ENCODE measurements at regions not wholly inside any gene's neighbourhood (a gene's known extent, or its start where the extent isn't known, plus 50 kb on each side); places are given as distances from the start of the nearest gene placed in this dataset.

- TF ChIP-seq CTCF (conservative IDR thresholded peaks at IDR 0.05; ENCODE audit: low read depth in 2 of 2) (no peak), REST (IDR thresholded peaks at IDR 0.05; ENCODE audit: unreplicated experiment) (no peak), POLR2AphosphoS5 (IDR thresholded peaks at IDR 0.05; ENCODE audit: low read depth) (no peak), EZH2phosphoT487 (IDR thresholded peaks at IDR 0.05; ENCODE audit: unreplicated experiment) (no peak), NANOG (IDR thresholded peaks at IDR 0.05; ENCODE audit: borderline replicate concordance) (no peak), ETS1 (IDR thresholded peaks at IDR 0.05) (no peak), EZH2 (IDR thresholded peaks at IDR 0.05; ENCODE audit: low read depth, unreplicated experiment) (no peak)
Measured at GRCh38 chr12:107593713-107594381, 91.8 kb upstream of the PWP1 start.

Measured in GM23338 (cell line).